ENCODE measurements at regions not wholly inside any gene's neighbourhood (a gene's known extent, or its start where the extent isn't known, plus 50 kb on each side); places are given as distances from the start of the nearest gene placed in this dataset.

DNA sequence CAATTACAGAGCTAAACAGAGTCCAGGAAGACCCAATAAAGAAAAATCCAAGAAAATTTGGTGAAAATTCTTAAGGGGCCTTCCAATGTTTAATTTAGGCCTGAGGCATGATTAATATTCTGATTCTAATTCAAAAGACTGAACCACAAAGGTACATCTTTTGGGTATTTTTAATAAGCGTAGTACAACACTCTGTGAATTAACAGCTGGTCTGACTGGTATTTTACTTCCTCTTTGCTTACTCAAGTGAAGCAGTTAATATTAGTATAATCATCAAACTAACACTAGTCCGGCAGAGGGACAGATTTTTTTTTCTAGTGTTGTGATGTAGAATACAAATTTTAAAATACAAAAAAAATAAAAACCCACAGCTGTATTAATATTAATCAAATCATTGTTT is 652.9 kb downstream of the NR4A2 start:
- no peak for TF ChIP-seq POLR2A (IDR thresholded peaks at IDR 0.05)
- TF ChIP-seq, protein P1, sequence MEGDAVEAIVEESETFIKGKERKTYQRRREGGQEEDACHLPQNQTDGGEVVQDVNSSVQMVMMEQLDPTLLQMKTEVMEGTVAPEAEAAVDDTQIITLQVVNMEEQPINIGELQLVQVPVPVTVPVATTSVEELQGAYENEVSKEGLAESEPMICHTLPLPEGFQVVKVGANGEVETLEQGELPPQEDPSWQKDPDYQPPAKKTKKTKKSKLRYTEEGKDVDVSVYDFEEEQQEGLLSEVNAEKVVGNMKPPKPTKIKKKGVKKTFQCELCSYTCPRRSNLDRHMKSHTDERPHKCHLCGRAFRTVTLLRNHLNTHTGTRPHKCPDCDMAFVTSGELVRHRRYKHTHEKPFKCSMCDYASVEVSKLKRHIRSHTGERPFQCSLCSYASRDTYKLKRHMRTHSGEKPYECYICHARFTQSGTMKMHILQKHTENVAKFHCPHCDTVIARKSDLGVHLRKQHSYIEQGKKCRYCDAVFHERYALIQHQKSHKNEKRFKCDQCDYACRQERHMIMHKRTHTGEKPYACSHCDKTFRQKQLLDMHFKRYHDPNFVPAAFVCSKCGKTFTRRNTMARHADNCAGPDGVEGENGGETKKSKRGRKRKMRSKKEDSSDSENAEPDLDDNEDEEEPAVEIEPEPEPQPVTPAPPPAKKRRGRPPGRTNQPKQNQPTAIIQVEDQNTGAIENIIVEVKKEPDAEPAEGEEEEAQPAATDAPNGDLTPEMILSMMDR (IDR thresholded peaks at IDR 0.05) = no peak

All from right lobe of liver (tissue), 4 donors.